Lower leg skin (tissue), 3 donors: ENCODE measurements at regions not wholly inside any gene's neighbourhood (a gene's known extent, or its start where the extent isn't known, plus 50 kb on each side); places are given as distances from the start of the nearest gene placed in this dataset.

Experiments
- CTCF ChIP-seq, 3 donors: fragments of 450-650 bp; IDR thresholded peaks; one replicate each; pipeline ENCODE4 v1.5.1; 2016; ENCODE audit warnings: antibody characterized with exemption in 3 of 3, mild to moderate bottlenecking in 3 of 3, moderate library complexity in 2 of 3
- POLR2A ChIP-seq, 2 donors: fragments of 450-650 bp; IDR thresholded peaks; one replicate each; pipeline ENCODE4 v1.6.1; 2016 to 2017; ENCODE audit warnings: antibody characterized with exemption in 2 of 2, mild to moderate bottlenecking in 1 of 2, moderate library complexity in 1 of 2

DNA sequence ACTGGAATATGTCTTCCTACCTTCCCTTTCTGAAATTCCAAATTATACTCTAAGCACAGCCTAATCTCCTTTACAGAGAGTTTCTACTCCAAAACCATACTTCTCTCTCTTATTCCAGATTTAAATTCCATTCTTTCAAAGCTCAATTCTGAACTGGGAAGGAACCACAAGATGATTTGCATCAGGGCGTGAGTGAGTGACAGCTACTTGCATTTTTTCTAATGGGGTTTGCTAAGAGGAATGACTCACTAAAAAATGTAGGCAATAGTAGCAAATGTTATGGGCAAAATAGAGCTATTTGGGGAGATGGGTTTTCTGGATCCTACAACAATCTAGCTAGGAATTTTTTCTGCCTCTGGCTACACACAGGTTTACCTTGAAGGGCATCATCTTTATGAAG is 244.6 kb upstream of the PSMD7 start:
- no peak for TF ChIP-seq POLR2A (IDR thresholded peaks at IDR 0.05)
- no peak for TF ChIP-seq CTCF (IDR thresholded peaks at IDR 0.05)
